Adrenal gland (tissue), 9 donors: ENCODE measurements at regions not wholly inside any gene's neighbourhood (a gene's known extent, or its start where the extent isn't known, plus 50 kb on each side); places are given as distances from the start of the nearest gene placed in this dataset.

Experiments used
- DNase-seq, 7 donors: peaks; one replicate each; pipeline ENCODE4 v3.0.0-alpha.2; 2019 to 2020
- H3K27ac ChIP-seq, 5 donors: fragments of 200-600 bp; sonication (generic) in 4 of 5; 1 replicate in 3 of 5; 2 replicates in 2 of 5; pipeline versions ENCODE4 v1.5.1 to v1.8.0; 2016 to 2020; ENCODE audit warnings: mild to moderate bottlenecking in 1 of 5
- H3K27me3 ChIP-seq: fragments of 200-600 bp; 2 replicates; pipeline ENCODE4 v1.8.0; 2021
- H3K36me3 ChIP-seq, 2 donors: fragments of 200-600 bp; replicated peaks in 1 of 2; 1 replicate in 1 of 2; 2 replicates in 1 of 2; pipeline versions ENCODE4 v1.5.1 to v1.8.0; 2018 to 2022
- H3K4me1 ChIP-seq, 2 donors: fragments of 200-600 bp; replicated peaks in 1 of 2; 1 replicate in 1 of 2; 2 replicates in 1 of 2; pipeline versions ENCODE4 v1.5.1 to v1.8.0; 2018 to 2021
- H3K4me3 ChIP-seq, 4 donors: fragments of 200-600 bp; sonication (generic) in 3 of 4; one replicate each; pipeline ENCODE4 v1.5.1; 2016 to 2018
- H3K9me3 ChIP-seq, 3 donors: fragments of 200-600 bp; sonication (generic) in 1 of 3; replicated peaks in 1 of 3; 1 replicate in 2 of 3; 2 replicates in 1 of 3; pipeline versions ENCODE4 v1.5.1 to v1.8.0; 2016 to 2021
- CTCF ChIP-seq, 6 experiments: fragments of 450-650 bp in 4 of 6; fragments of 200-600 bp in 2 of 6; sonication (generic) in 1 of 6; IDR thresholded peaks; 1 replicate in 5 of 6; 2 replicates in 1 of 6; pipeline versions ENCODE4 v1.5.1 to v1.8.0; 2016 to 2021; ENCODE audit warnings: antibody characterized with exemption in 6 of 6, mild to moderate bottlenecking in 2 of 6, moderate library complexity in 1 of 6
- POLR2A ChIP-seq, 2 donors: fragments of 450-650 bp; IDR thresholded peaks; one replicate each; pipeline ENCODE4 v1.6.1; 2017; ENCODE audit warnings: antibody characterized with exemption in 2 of 2, mild to moderate bottlenecking in 2 of 2, moderate library complexity in 1 of 2
- WGBS, 4 donors: extraction: QIAGEN DNeasy Blood & Tissue Kit in 2 of 4; methylation state at CpG; one replicate each; pipeline versions ENCODE4 v1.1.5 to v1.1.7; 2013 to 2017; 5-methylcytosine and 5-hydroxymethylcytosine counted together
- intact Hi-C, 2 donors: fragments of 100-400 bp; cut with DNase I; formaldehyde crosslinking; loops; one replicate each; pipeline versions ENCODE4 v1.14.1 to v1.15.0; 2022 to 2023
- donor health status: healthy with polysubstance abuse.
- donor health status: Bipolar disorder and iron deficiency.
- donor health status: DM: yes; HTN: yes; CAD: no.
- donor health status: DM: no; HTN: no; CAD: no.
- donor health status: DM: no; HTN: no; CAD: no.

GRCh38 chr15:57767481-57767880, 61.0 kb downstream of the POLR2M start:
- H3K9me3 ChIP-seq, result no peaks in the 10 kb centered on the region
- DNase-seq, result no peak
- intact Hi-C loops, result no loop called here
- no peak overlapping the region for H3K27ac ChIP-seq
- 75 to 88% (median 83%) methylated on average over 2 of the region's 2 CpGs for WGBS, 4 donors
- no peak overlapping the region for H3K4me3 ChIP-seq
- no peaks in the 10 kb centered on the region for H3K36me3 ChIP-seq
- no peaks in the 10 kb centered on the region for H3K4me1 ChIP-seq
- no peaks in the 10 kb centered on the region for H3K27me3 ChIP-seq
- no peak for TF ChIP-seq POLR2A (IDR thresholded peaks at IDR 0.05)
- TF ChIP-seq CTCF (IDR thresholded peaks at IDR 0.05), result no peak

- H3K4me1 ChIP-seq, result no peaks in the 10 kb centered on the region
- H3K27ac ChIP-seq, result no peak overlapping the region
- no peak for DNase-seq
- H3K36me3 ChIP-seq, result no peaks in the 10 kb centered on the region
- no peaks in the 10 kb centered on the region for H3K9me3 ChIP-seq
- intact Hi-C loops, result no loop called here
- no peak overlapping the region for H3K4me3 ChIP-seq
- no peaks in the 10 kb centered on the region for H3K27me3 ChIP-seq
- WGBS, 4 donors, result 72 to 91% (median 89%) methylated on average over 8 to 12 of the region's 12 CpGs
- TF ChIP-seq POLR2A (IDR thresholded peaks at IDR 0.05) (no peak), CTCF (IDR thresholded peaks at IDR 0.05) (no peak)
Observed at GRCh38 chr15:57769266-57769665, 62.8 kb downstream of the POLR2M start.

- 73 to 100% (median 86%) methylated on average over 3 of the region's 3 CpGs for WGBS, 4 donors
- Histone ChIP-seq H3K9me3 (no peaks in the 10 kb centered on the region), H3K4me1 (no peaks in the 10 kb centered on the region), H3K4me3 (no peak overlapping the region), H3K27ac (no peak overlapping the region), H3K27me3 (peaks cover 8% of the 10 kb centered on the region), H3K36me3 (no peaks in the 10 kb centered on the region)
- no peak for DNase-seq
- TF ChIP-seq CTCF (IDR thresholded peaks at IDR 0.05) (no peak), POLR2A (IDR thresholded peaks at IDR 0.05) (no peak)
- intact Hi-C loops, result no loop called here
Observed at GRCh38 chr15:57770495-57770894, 64.0 kb downstream of the POLR2M start.

GRCh38 chr15:57772223-57772957, 65.9 kb downstream of the POLR2M start:
- H3K27me3 ChIP-seq, result peaks cover 8% of the 10 kb centered on the region
- 83 to 87% (median 86%) methylated on average over 7 of the region's 7 CpGs for WGBS, 4 donors
- intact Hi-C loops, result no loop called here
- no peak overlapping the region for H3K27ac ChIP-seq
- TF ChIP-seq CTCF (IDR thresholded peaks at IDR 0.05), result no peak
- TF ChIP-seq POLR2A (IDR thresholded peaks at IDR 0.05), result no peak
- no peak for DNase-seq
- no peaks in the 10 kb centered on the region for H3K36me3 ChIP-seq
- H3K4me1 ChIP-seq, result no peaks in the 10 kb centered on the region
- no peak overlapping the region for H3K4me3 ChIP-seq
- H3K9me3 ChIP-seq, result no peaks in the 10 kb centered on the region
